Astrocyte (in vitro differentiated cells and primary cell): ENCODE measurements at regions not wholly inside any gene's neighbourhood (a gene's known extent, or its start where the extent isn't known, plus 50 kb on each side); places are given as distances from the start of the nearest gene placed in this dataset.

Experiments
- DNase-seq: peaks from one replicate; pipeline ENCODE4 v3.0.0-alpha.2; 2010; ENCODE audit warnings: low read depth
- FAIRE-seq: peaks from 2 replicates; lab custom pipeline; 2011; peaks lifted over from hg19 to GRCh38; lab: Jason Lieb, UNC
- H2AFZ ChIP-seq: 2 replicates; pipeline ENCODE4 v1.6.0; 2012; ENCODE audit warnings: low read depth, low read length, inconsistent platforms
- H3K27ac ChIP-seq: 2 replicates; pipeline ENCODE4 v1.5.1; 2011; ENCODE audit warnings: low read depth, low read length, inconsistent platforms
- H3K27me3 ChIP-seq: 2 replicates; pipeline ENCODE4 v1.6.0; 2011; ENCODE audit warnings: low read length, inconsistent platforms; ENCODE audit not compliant: insufficient read depth
- H3K36me3 ChIP-seq: 2 replicates; pipeline ENCODE4 v1.5.1; 2011; ENCODE audit warnings: low read length, inconsistent platforms; ENCODE audit not compliant: insufficient read depth
- H3K4me1 ChIP-seq: 2 replicates; pipeline ENCODE4 v1.5.1; 2011; ENCODE audit warnings: low read length, inconsistent platforms; ENCODE audit not compliant: insufficient read depth
- H3K4me2 ChIP-seq: 2 replicates; pipeline ENCODE4 v1.6.0; 2012; ENCODE audit warnings: low read length, inconsistent platforms
- H3K4me3 ChIP-seq: 2 replicates; pipeline ENCODE4 v1.5.1; 2011; ENCODE audit warnings: low read depth, mild to moderate bottlenecking, low read length, inconsistent platforms; ENCODE audit not compliant: insufficient read depth
- H3K79me2 ChIP-seq: 2 replicates; pipeline ENCODE4 v1.6.0; 2012; ENCODE audit warnings: mild to moderate bottlenecking, low read length, inconsistent platforms; ENCODE audit not compliant: insufficient read depth
- H3K9ac ChIP-seq: 2 replicates; pipeline ENCODE4 v1.6.0; 2012; ENCODE audit warnings: mild to moderate bottlenecking, low read length, inconsistent platforms
- H3K9me3 ChIP-seq: 2 replicates; pipeline ENCODE4 v1.5.1; 2012; ENCODE audit warnings: low read depth, mild to moderate bottlenecking, low read length, inconsistent platforms; ENCODE audit not compliant: insufficient read depth
- H4K20me1 ChIP-seq: 2 replicates; pipeline ENCODE4 v1.6.0; 2012; ENCODE audit warnings: low read length, inconsistent platforms; ENCODE audit not compliant: insufficient read depth
- H3K27ac Mint-ChIP-seq: one replicate; pipeline ENCODE4 v1.8.0; 2021; ENCODE audit warnings: mild to moderate bottlenecking, mixed read lengths; ENCODE audit not compliant: unreplicated experiment
- H3K27me3 Mint-ChIP-seq: one replicate; pipeline ENCODE4 v1.8.0; 2021; ENCODE audit warnings: low read depth, mixed read lengths; ENCODE audit not compliant: unreplicated experiment
- H3K36me3 Mint-ChIP-seq: one replicate; pipeline ENCODE4 v1.8.0; 2021; ENCODE audit warnings: low read depth, mixed read lengths; ENCODE audit not compliant: unreplicated experiment
- H3K4me1 Mint-ChIP-seq: one replicate; pipeline ENCODE4 v1.8.0; 2021; ENCODE audit warnings: low read depth, mixed read lengths; ENCODE audit not compliant: unreplicated experiment
- H3K4me3 Mint-ChIP-seq: one replicate; pipeline ENCODE4 v1.8.0; 2021; ENCODE audit warnings: mild to moderate bottlenecking, moderate library complexity, mixed read lengths; ENCODE audit not compliant: unreplicated experiment
- H3K9me3 Mint-ChIP-seq: one replicate; pipeline ENCODE4 v1.8.0; 2021; ENCODE audit warnings: mild to moderate bottlenecking, mixed read lengths; ENCODE audit not compliant: unreplicated experiment
- CTCF ChIP-seq: IDR thresholded peaks from 2 replicates; pipeline ENCODE4 v1.5.1; 2011; ENCODE audit warnings: low read depth, mild to moderate bottlenecking, inconsistent platforms, low read length, moderate library complexity; ENCODE audit not compliant: insufficient read depth
- EZH2 ChIP-seq: IDR thresholded peaks from 2 replicates; pipeline ENCODE4 v1.6.1; 2012; ENCODE audit warnings: mild to moderate bottlenecking, low read length, inconsistent platforms; ENCODE audit not compliant: insufficient read depth

GRCh38 chr22:49157529-49158339, 669.9 kb downstream of the BRD1 start:
- no peak for FAIRE-seq
- no peaks in the 10 kb centered on the region for H3K9me3 Mint-ChIP-seq
- no peak overlapping the region for H3K4me3 Mint-ChIP-seq
- Histone ChIP-seq H2AFZ (no peak overlapping the region), H3K4me2 (no peak overlapping the region), H3K4me1 (no peaks in the 10 kb centered on the region), H3K79me2 (no peaks in the 10 kb centered on the region), H3K9me3 (peaks cover 6% of the 10 kb centered on the region), H3K27ac (no peak overlapping the region), H3K4me3 (no peak overlapping the region), H4K20me1 (no peaks in the 10 kb centered on the region), H3K36me3 (no peaks in the 10 kb centered on the region), H3K27me3 (no peaks in the 10 kb centered on the region), H3K9ac (no peak overlapping the region)
- no peaks in the 10 kb centered on the region for H3K4me1 Mint-ChIP-seq
- H3K36me3 Mint-ChIP-seq = no peaks in the 10 kb centered on the region
- H3K27ac Mint-ChIP-seq = no peak overlapping the region
- no peak for TF ChIP-seq CTCF
- no peak for TF ChIP-seq EZH2
- H3K27me3 Mint-ChIP-seq = peaks cover 34% of the 10 kb centered on the region
- no peak for DNase-seq

DNA sequence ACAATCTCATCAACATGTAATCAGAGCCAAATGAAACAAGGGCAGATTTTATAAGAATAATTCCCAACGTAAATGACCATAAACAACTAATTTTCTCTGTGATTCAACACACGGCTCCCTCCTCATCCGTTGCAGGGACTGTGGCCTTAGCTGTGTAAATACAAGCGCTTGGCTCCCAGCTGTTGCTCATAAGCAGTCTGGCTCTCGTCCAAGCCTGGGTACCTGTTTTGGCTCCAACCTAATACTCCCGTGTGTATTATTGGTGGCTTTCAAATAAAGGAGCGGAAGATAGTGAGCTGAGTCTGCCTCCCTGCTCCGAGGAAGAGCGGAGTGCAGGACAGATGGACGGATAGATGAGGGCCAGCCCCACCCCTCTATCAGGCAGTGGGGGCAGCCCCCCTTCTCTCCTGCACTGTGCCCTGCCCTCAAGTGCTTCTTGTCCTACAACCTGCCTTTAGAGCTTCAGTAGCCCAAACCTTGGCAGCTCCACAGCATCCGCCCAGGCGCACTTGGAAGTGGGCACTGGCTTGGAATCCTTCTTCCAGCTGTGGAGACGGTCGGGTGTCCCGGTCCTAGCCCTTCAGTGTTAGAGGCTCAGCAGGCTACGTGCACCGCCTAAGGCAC, 670.9 kb downstream of the BRD1 start:
- Histone ChIP-seq H3K79me2 (no peaks in the 10 kb centered on the region), H3K4me1 (no peaks in the 10 kb centered on the region), H3K9me3 (peaks cover 4% of the 10 kb centered on the region), H4K20me1 (no peaks in the 10 kb centered on the region), H2AFZ (no peak overlapping the region), H3K4me2 (no peak overlapping the region), H3K9ac (no peak overlapping the region), H3K36me3 (no peaks in the 10 kb centered on the region), H3K27me3 (no peaks in the 10 kb centered on the region), H3K4me3 (no peak overlapping the region), H3K27ac (no peak overlapping the region)
- H3K27ac Mint-ChIP-seq = no peak overlapping the region
- H3K9me3 Mint-ChIP-seq = no peaks in the 10 kb centered on the region
- DNase-seq (no peak), FAIRE-seq (no peak)
- H3K36me3 Mint-ChIP-seq = no peaks in the 10 kb centered on the region
- H3K4me3 Mint-ChIP-seq = no peak overlapping the region
- H3K4me1 Mint-ChIP-seq = no peaks in the 10 kb centered on the region
- TF ChIP-seq EZH2 (no peak), CTCF (no peak)
- H3K27me3 Mint-ChIP-seq = peaks cover 30% of the 10 kb centered on the region
